ENCODE measurements at regions not wholly inside any gene's neighbourhood (a gene's known extent, or its start where the extent isn't known, plus 50 kb on each side); places are given as distances from the start of the nearest gene placed in this dataset.

DNA sequence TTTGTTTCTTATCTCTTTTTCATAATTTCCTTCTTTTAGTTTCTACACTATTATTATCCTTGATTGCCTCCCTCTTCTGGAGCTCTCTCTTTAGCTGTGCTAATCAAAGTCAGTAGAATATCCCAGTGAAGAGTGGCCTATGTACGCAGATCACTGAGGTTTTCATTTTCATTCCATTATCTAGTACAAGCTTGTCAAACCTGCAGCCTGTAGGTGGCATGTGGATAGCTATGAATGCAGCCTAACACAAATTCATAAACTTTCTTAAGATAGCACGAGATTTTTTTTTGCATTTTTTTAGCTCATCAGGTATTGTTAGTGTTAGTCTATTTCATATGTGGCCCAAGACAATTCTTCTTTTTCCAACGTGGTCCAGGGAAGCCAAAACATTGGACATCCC lies 825.7 kb upstream of the MAP3K7 start:
- TF ChIP-seq, protein P1, sequence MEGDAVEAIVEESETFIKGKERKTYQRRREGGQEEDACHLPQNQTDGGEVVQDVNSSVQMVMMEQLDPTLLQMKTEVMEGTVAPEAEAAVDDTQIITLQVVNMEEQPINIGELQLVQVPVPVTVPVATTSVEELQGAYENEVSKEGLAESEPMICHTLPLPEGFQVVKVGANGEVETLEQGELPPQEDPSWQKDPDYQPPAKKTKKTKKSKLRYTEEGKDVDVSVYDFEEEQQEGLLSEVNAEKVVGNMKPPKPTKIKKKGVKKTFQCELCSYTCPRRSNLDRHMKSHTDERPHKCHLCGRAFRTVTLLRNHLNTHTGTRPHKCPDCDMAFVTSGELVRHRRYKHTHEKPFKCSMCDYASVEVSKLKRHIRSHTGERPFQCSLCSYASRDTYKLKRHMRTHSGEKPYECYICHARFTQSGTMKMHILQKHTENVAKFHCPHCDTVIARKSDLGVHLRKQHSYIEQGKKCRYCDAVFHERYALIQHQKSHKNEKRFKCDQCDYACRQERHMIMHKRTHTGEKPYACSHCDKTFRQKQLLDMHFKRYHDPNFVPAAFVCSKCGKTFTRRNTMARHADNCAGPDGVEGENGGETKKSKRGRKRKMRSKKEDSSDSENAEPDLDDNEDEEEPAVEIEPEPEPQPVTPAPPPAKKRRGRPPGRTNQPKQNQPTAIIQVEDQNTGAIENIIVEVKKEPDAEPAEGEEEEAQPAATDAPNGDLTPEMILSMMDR (IDR thresholded peaks at IDR 0.05; ENCODE audit: insufficient read depth, low read length): no peak
- TF ChIP-seq SPI1 (IDR thresholded peaks at IDR 0.05; ENCODE audit: borderline replicate concordance, low read depth) (no peak), POLR2AphosphoS5 (IDR thresholded peaks at IDR 0.05; ENCODE audit: low read depth) (no peak)
